Peyer's patch (tissue), 4 donors: ENCODE measurements at regions not wholly inside any gene's neighbourhood (a gene's known extent, or its start where the extent isn't known, plus 50 kb on each side); places are given as distances from the start of the nearest gene placed in this dataset.

Experiments
- CTCF ChIP-seq, 6 experiments: fragments of 450-650 bp in 4 of 6; fragments of 200-600 bp in 2 of 6; sonication (generic) in 1 of 6; IDR thresholded peaks; one replicate each; pipeline ENCODE4 v1.5.1; 2017 to 2019; ENCODE audit warnings: antibody characterized with exemption in 6 of 6, mild to moderate bottlenecking in 3 of 6, moderate library complexity in 1 of 6
- POLR2A ChIP-seq, 2 donors: fragments of 450-650 bp; IDR thresholded peaks; one replicate each; pipeline ENCODE4 v1.5.1; 2017; ENCODE audit warnings: antibody characterized with exemption in 2 of 2, mild to moderate bottlenecking in 2 of 2, moderate library complexity in 2 of 2

GRCh38 chr15:77808075-77808474, 175.4 kb upstream of the LINGO1 start:
- no peak for TF ChIP-seq CTCF (IDR thresholded peaks at IDR 0.05)
- TF ChIP-seq POLR2A (IDR thresholded peaks at IDR 0.05): no peak
